ENCODE measurements at regions not wholly inside any gene's neighbourhood (a gene's known extent, or its start where the extent isn't known, plus 50 kb on each side); places are given as distances from the start of the nearest gene placed in this dataset.

DNA sequence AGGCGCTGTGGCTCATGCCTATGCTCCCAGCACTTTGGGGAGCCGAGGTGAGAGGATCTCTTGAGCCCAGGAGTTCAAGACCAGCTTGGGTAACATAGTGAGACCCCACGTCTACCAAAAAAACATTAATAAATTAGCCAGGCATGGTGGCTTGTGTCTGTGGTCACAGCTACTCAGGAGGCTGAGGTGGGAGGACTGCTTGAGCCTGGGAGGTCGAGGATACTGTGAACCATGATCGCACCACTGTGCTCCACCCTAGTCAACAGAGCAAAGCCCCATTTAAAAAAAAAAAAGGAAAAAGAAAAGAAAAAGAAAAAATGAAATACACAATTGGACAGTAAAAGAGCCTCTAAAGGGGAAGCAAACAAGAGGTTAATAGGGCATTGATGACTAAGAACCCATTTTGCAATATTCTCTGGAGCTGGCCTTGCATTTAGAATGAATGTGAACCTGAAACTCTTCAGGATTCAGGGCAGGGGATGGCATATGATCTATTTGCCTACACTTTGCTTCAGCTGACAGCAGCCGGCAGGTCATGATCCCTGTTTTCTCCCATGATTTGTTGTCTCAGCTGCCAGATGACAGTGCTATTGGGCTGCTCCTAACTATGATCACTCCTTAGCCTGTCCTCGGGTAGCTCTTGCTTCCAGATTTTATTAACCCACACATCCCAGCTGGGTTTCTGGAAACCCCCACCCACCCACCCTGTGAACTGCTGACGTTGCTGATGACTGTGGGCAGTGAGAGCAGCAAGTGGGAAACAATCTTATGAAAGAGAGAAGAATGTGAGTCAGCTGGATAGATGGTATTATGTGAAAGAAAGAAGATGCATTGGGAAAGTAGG is 83.8 kb upstream of the ELOVL5 start:
- Histone ChIP-seq H3K4me3 (no peak overlapping the region), H3K4me1 (no peaks in the 10 kb centered on the region), H3K27ac (no peak overlapping the region), H3K36me3 (no peaks in the 10 kb centered on the region), H3K27me3 (no peaks in the 10 kb centered on the region), H3K9me3 (no peaks in the 10 kb centered on the region)
- DNase-seq: no peak
- in situ Hi-C loops (cut with MboI; ENCODE audit: low sequenced_read_pairs in 4 of 4): no loop called here
- intact Hi-C loops (cut with DNase I; ENCODE audit: low total_unique reads): no loop called here
- ATAC-seq: no peak
- TF ChIP-seq POLR2A (IDR thresholded peaks at IDR 0.05) (no peak), CTCF (IDR thresholded peaks at IDR 0.05 in 4 of 5, conservative IDR thresholded peaks at IDR 0.05 in 1 of 5) (no peak)

GRCh38 chr6:53431704-53432103 is 83.0 kb upstream of the ELOVL5 start:
- in situ Hi-C loops (cut with MboI; ENCODE audit: low sequenced_read_pairs in 4 of 4) (no loop called here), intact Hi-C loops (cut with DNase I; ENCODE audit: low total_unique reads) (no loop called here)
- H3K27ac ChIP-seq: no peak overlapping the region

GRCh38 chr6:53429401-53429800 is 80.7 kb upstream of the ELOVL5 start:
- DNase-seq: no peak
- ATAC-seq: no peak
- in situ Hi-C loops (cut with MboI; ENCODE audit: low sequenced_read_pairs in 4 of 4): no loop called here
- Histone ChIP-seq H3K36me3 (no peaks in the 10 kb centered on the region), H3K27ac (no peak overlapping the region), H3K27me3 (no peaks in the 10 kb centered on the region), H3K9me3 (no peaks in the 10 kb centered on the region), H3K4me1 (no peaks in the 10 kb centered on the region), H3K4me3 (no peak overlapping the region)
- intact Hi-C loops (cut with DNase I; ENCODE audit: low total_unique reads): no loop called here
- no peak for TF ChIP-seq POLR2A (IDR thresholded peaks at IDR 0.05)
- TF ChIP-seq CTCF (IDR thresholded peaks at IDR 0.05 in 4 of 5, conservative IDR thresholded peaks at IDR 0.05 in 1 of 5): no peak

More at GRCh38 chr6:53431704-53432103, 83.0 kb upstream of the ELOVL5 start:
- Histone ChIP-seq H3K4me3 (no peak overlapping the region), H3K9me3 (no peaks in the 10 kb centered on the region), H3K4me1 (no peaks in the 10 kb centered on the region), H3K36me3 (no peaks in the 10 kb centered on the region), H3K27me3 (no peaks in the 10 kb centered on the region)
- DNase-seq: no peak
- ATAC-seq: no peak
- TF ChIP-seq CTCF (IDR thresholded peaks at IDR 0.05 in 4 of 5, conservative IDR thresholded peaks at IDR 0.05 in 1 of 5): no peak

DNA sequence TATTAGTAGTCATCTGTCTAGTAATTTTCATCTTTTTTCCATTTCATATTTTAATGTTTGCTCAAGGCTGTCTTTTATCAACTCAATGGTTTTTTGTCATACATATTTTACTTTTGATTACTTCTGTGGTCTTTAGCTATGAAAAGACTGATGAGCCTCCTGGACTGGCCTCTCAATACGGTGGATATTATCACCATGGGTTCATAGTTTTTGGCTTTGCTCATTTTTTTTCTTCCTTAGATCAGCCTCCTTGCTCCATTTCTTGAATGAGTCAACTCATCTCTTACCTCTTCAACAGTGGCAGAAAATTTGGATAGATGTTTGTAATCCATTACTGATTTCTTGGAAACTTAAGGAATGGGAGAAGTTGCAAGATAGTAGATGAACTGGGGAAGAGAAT is 80.1 kb upstream of the ELOVL5 start:
- no peaks in the 10 kb centered on the region for H3K36me3 ChIP-seq
- no peak overlapping the region for H3K27ac ChIP-seq
- TF ChIP-seq POLR2A (IDR thresholded peaks at IDR 0.05) (no peak), CTCF (IDR thresholded peaks at IDR 0.05 in 4 of 5, conservative IDR thresholded peaks at IDR 0.05 in 1 of 5) (no peak)
- no peak overlapping the region for H3K4me3 ChIP-seq
- H3K4me1 ChIP-seq: no peaks in the 10 kb centered on the region
- H3K27me3 ChIP-seq: no peaks in the 10 kb centered on the region
- H3K9me3 ChIP-seq: no peaks in the 10 kb centered on the region
- no peak for DNase-seq
- intact Hi-C loops (cut with DNase I; ENCODE audit: low total_unique reads) (no loop called here), in situ Hi-C loops (cut with MboI; ENCODE audit: low sequenced_read_pairs in 4 of 4) (no loop called here)
- ATAC-seq: no peak

Data from gastrocnemius medialis (tissue), 4 donors.